ENCODE measurements at regions not wholly inside any gene's neighbourhood (a gene's known extent, or its start where the extent isn't known, plus 50 kb on each side); places are given as distances from the start of the nearest gene placed in this dataset.

DNA sequence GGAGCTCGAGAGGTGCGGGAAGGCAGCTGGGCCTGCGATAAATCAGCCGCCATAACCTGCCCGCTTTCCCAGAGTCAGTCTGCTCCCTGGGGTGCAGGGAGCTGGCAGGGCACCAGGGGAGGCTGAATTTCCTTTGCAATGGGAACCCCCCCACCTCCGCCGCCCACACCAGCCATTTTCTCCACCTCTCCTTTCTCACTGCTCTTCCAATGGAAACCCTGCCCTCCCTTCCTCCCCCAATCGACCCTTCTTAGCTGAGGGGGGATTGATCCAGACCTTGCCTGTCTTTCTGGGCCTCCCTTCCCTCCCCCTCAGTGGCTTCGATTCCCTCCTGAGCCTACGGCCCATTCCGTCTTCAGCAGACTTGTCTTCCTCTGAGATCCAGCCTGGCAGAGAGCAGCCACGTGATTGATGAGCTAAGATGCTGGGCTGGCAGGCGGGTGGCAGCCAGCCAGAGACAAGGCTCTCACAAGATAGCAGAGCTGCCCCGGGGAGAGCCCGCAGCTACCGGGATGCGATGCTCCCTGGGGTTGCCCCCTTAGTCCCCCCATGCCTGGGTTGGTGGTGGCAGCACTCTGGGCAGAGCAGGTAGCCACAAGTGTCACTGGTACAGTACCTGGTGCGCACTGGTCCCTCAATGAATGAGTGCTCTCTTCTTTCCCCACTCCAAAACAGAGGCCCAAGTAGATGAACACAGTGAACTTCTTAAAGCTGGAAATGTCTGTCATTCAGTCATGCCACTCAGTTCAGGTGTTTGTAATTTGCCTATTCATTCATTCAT is 53.7 kb upstream of the FABP6 start:
- in situ Hi-C loops (cut with HindIII; ENCODE audit: low sequenced_read_pairs) = no loop called here
- peak; percentile 93 for DNase-seq (ENCODE audit: low spot score)

DNA sequence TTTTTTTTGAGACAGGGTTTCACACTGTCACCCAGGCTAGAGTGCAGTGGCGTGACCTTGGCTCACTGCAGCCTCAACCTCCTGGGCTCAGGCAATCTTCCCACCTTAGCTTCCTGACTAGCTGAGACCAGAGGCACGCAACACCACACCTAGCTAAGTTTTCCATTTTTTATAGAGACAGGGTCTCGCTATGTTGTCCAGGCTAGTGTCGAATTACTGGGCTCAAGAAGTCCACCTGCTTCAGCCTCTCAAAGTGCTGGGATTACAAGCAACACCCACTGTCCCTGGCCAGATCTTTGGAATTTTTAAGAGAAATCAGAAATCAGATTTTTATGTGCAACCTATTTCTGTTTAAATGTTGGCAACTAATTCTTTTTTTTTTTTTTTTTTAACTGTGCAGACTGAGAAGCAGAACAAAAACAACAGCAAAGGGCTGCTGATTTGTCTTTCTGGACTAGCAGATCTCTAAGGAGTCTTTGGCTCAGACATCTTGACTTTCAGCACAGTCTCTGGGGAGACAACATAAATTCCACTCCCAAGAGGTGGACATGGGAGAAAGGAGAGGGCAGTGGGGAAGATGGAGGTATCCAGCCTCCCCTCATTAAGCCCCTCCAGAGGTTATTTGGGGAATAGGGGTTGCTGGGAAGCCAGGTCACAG is 54.4 kb upstream of the FABP6 start:
- DNase-seq (ENCODE audit: low spot score) = no peak
- in situ Hi-C loops (cut with HindIII; ENCODE audit: low sequenced_read_pairs) = no loop called here

DNA sequence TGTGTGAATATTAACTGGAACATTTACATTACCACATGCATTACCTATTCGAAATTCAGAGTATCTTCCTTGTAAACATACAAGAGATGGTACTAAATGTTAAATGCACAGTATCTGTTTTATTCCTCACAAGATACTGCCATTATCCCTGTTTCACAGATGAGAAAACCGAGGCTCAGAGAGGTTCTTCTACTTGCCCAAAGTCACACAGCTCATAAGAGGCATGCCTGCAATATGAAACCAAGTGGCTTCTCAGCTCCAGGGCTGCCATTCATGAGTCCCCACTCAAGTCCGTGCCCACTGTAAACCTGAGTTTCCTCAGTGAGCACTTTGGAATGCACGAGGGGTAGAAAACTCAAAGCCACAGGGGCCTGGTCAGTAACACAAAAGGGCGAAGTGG is 55.0 kb upstream of the FABP6 start:
- DNase-seq (ENCODE audit: low spot score) = no peak
- in situ Hi-C loops (cut with HindIII; ENCODE audit: low sequenced_read_pairs) = no loop called here

DNA sequence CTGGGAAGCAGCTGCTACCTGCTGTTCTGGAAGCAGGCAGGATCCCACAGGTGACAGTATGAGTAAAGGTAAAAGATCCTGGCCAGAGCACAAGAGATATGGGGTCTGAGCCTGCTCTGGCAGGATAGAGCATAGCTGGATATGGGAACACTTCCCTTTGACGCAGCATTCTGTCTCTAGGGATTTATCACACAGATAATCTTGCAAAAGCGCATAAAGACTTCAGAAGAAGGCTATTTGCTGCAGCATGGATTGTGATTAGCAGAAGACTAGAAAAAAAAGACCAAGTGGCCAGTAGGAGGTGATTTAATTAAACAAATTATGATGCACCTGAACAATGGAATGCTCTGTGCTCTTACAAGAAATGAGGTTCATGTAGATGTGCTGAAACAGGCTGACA is 52.4 kb upstream of the PWWP2A start:
- in situ Hi-C loops (cut with HindIII; ENCODE audit: low sequenced_read_pairs) = no loop called here
- no peak for DNase-seq (ENCODE audit: low spot score)

DNA sequence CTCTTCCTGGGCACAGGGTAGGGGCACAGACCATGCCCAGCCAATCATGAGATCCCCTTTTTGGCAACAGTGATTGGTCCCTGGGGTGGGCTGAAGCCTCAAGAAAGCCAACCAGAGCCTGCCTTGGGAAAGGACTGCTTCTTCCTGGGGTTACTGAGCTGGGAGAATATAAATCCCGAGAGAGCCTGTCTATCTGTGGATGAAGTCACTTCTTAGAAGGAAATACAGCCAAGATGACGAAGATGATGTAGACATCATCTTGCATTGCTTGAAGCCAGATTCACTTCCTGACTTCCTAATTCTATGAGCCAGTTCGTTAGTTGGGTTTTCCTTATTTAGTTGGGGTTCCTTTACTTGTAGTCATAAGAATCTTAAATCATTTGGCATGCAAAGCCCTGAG is 50.1 kb upstream of the PWWP2A start:
- DNase-seq (ENCODE audit: low spot score) = no peak
- in situ Hi-C loops (cut with HindIII; ENCODE audit: low sequenced_read_pairs) = no loop called here
